Activated CD4-positive, alpha-beta T cell treated with anti-CD3 and anti-CD28 coated beads, Interleukin-2, amount 10 ng/mL, durations not matched to agents 7 days and 5 days (primary cell): ENCODE measurements at regions not wholly inside any gene's neighbourhood (a gene's known extent, or its start where the extent isn't known, plus 50 kb on each side); places are given as distances from the start of the nearest gene placed in this dataset.
"Not testable (repeated sequence)": the region's sequence is repeated elsewhere in the genome, so short reads cannot be mapped to it uniquely, and the experiment has no call there.

Source experiments
- CTCF ChIA-PET: fragments of 350-600 bp; sonication (Branson Sonifier 250); formaldehyde crosslinking; loops from one replicate; lab custom pipeline; 2021; ENCODE audit warnings: antibody characterized with exemption; lab: Charles Lee
- POLR2A ChIA-PET: fragments of 350-600 bp; sonication (Branson Sonifier 250); formaldehyde crosslinking; loops from one replicate; lab custom pipeline; 2021; ENCODE audit warnings: antibody characterized with exemption; lab: Charles Lee
- DNase-seq: peaks from one replicate; pipeline ENCODE4 v3.0.0-alpha.2; 2020
- H3K27ac Mint-ChIP-seq: one replicate; pipeline ENCODE4 v1.8.0; 2021; ENCODE audit warnings: mild to moderate bottlenecking, moderate library complexity, mixed read lengths
- H3K27me3 Mint-ChIP-seq: one replicate; pipeline ENCODE4 v1.8.0; 2021; ENCODE audit warnings: mixed read lengths
- H3K36me3 Mint-ChIP-seq: one replicate; pipeline ENCODE4 v1.8.0; 2021; ENCODE audit warnings: low read depth, mixed read lengths
- H3K4me1 Mint-ChIP-seq: one replicate; pipeline ENCODE4 v1.8.0; 2021; ENCODE audit warnings: mixed read lengths
- H3K4me3 Mint-ChIP-seq: one replicate; pipeline ENCODE4 v1.8.0; 2021; ENCODE audit warnings: mild to moderate bottlenecking, moderate library complexity, mixed read lengths
- H3K9me3 Mint-ChIP-seq: one replicate; pipeline ENCODE4 v1.8.0; 2021; ENCODE audit warnings: mixed read lengths

GRCh38 chrX:94937491-94937890 is 1263.5 kb downstream of the FAM133A start:
- POLR2A ChIA-PET = no interaction called here
- H3K27me3 Mint-ChIP-seq = no peaks in the 10 kb centered on the region
- no peak overlapping the region for H3K4me3 Mint-ChIP-seq
- H3K9me3 Mint-ChIP-seq = no peaks in the 10 kb centered on the region
- H3K27ac Mint-ChIP-seq = no peak overlapping the region
- no peaks in the 10 kb centered on the region for H3K4me1 Mint-ChIP-seq
- CTCF ChIA-PET = no interaction called here
- DNase-seq = no peak
- no peaks in the 10 kb centered on the region for H3K36me3 Mint-ChIP-seq

- POLR2A ChIA-PET = no interaction called here
- Mint-ChIP-seq H3K4me1 (no peaks in the 10 kb centered on the region), H3K27me3 (no peaks in the 10 kb centered on the region), H3K9me3 (no peaks in the 10 kb centered on the region), H3K27ac (no peak overlapping the region), H3K36me3 (no peaks in the 10 kb centered on the region), H3K4me3 (no peak overlapping the region)
- no peak for DNase-seq
- CTCF ChIA-PET = no interaction called here
Observed at GRCh38 chrX:94942603-94943002, 1268.6 kb downstream of the FAM133A start.

GRCh38 chrX:94946137-94946536 is 1272.1 kb downstream of the FAM133A start:
- H3K9me3 Mint-ChIP-seq, DNase-seq, H3K4me3 Mint-ChIP-seq, POLR2A ChIA-PET, H3K4me1 Mint-ChIP-seq, H3K36me3 Mint-ChIP-seq, H3K27ac Mint-ChIP-seq, H3K27me3 Mint-ChIP-seq: not testable (repeated sequence)
- CTCF ChIA-PET = interaction anchor here (0.6 kb wide), 1 partner anchor 1089 kb away, joined by 3 read pairs; no protein-coding TSS in a partner anchor

GRCh38 chrX:94961730-94962129 is 1287.7 kb downstream of the FAM133A start:
- no peak for DNase-seq
- Mint-ChIP-seq H3K27ac (no peak overlapping the region), H3K36me3 (no peaks in the 10 kb centered on the region), H3K4me1 (no peaks in the 10 kb centered on the region), H3K27me3 (no peaks in the 10 kb centered on the region), H3K4me3 (no peak overlapping the region), H3K9me3 (no peaks in the 10 kb centered on the region)
- ChIA-PET POLR2A (no interaction called here), CTCF (no interaction called here)

GRCh38 chrX:94977562-94977961 is 1303.6 kb downstream of the FAM133A start:
- ChIA-PET CTCF (no interaction called here), POLR2A (no interaction called here)
- no peaks in the 10 kb centered on the region for H3K27me3 Mint-ChIP-seq
- no peak overlapping the region for H3K27ac Mint-ChIP-seq
- H3K36me3 Mint-ChIP-seq = no peaks in the 10 kb centered on the region
- no peak overlapping the region for H3K4me3 Mint-ChIP-seq
- H3K9me3 Mint-ChIP-seq = no peaks in the 10 kb centered on the region
- no peaks in the 10 kb centered on the region for H3K4me1 Mint-ChIP-seq
- DNase-seq = no peak

- Mint-ChIP-seq H3K36me3 (no peaks in the 10 kb centered on the region), H3K27me3 (no peaks in the 10 kb centered on the region), H3K4me1 (no peaks in the 10 kb centered on the region), H3K4me3 (no peak overlapping the region), H3K27ac (no peak overlapping the region), H3K9me3 (no peaks in the 10 kb centered on the region)
- DNase-seq = no peak
- CTCF ChIA-PET = no interaction called here
- POLR2A ChIA-PET = no interaction called here
Observed at GRCh38 chrX:94977986-94978385, 1304.0 kb downstream of the FAM133A start.
